Heart right ventricle (tissue), 16 donors: ENCODE measurements at regions not wholly inside any gene's neighbourhood (a gene's known extent, or its start where the extent isn't known, plus 50 kb on each side); places are given as distances from the start of the nearest gene placed in this dataset.

ENCODE experiments used
- ATAC-seq, 8 donors: fragments of 200-7000 bp; cut with Tn5 transposase; one replicate each; pipeline ENCODE4 v1.9.1; 2020; ENCODE audit warnings: mild to moderate bottlenecking in 8 of 8, moderate library complexity in 8 of 8, moderate number of reproducible peaks in 1 of 8
- DNase-seq, 2 donors: peaks; one replicate each; pipeline ENCODE4 v3.0.0-alpha.2; 2020
- H3K27ac ChIP-seq, 10 donors: fragments of 200-600 bp; sonication (generic) in 2 of 10; one replicate each; pipeline versions ENCODE4 v1.5.0 to v1.8.0; 2020 to 2022; ENCODE audit warnings: mild to moderate bottlenecking in 3 of 10
- H3K27me3 ChIP-seq, 7 donors: fragments of 200-600 bp; one replicate each; pipeline ENCODE4 v1.8.0; 2021 to 2022; ENCODE audit warnings: mild to moderate bottlenecking in 2 of 7
- H3K36me3 ChIP-seq, 9 donors: fragments of 200-600 bp; sonication (generic) in 1 of 9; one replicate each; pipeline versions ENCODE4 v1.5.0 to v1.8.0; 2020 to 2022; ENCODE audit warnings: mild to moderate bottlenecking in 2 of 9
- H3K4me1 ChIP-seq, 9 donors: fragments of 200-600 bp; sonication (generic) in 1 of 9; one replicate each; pipeline versions ENCODE4 v1.5.0 to v1.8.0; 2020 to 2022; ENCODE audit warnings: mild to moderate bottlenecking in 4 of 9
- H3K4me3 ChIP-seq, 10 donors: fragments of 200-600 bp; sonication (generic) in 2 of 10; one replicate each; pipeline versions ENCODE4 v1.5.0 to v1.8.0; 2020 to 2022; ENCODE audit warnings: mild to moderate bottlenecking in 7 of 10, moderate library complexity in 2 of 10
- H3K9me3 ChIP-seq, 11 donors: fragments of 200-600 bp in 10 of 11; sonication (generic) in 2 of 11; one replicate each; pipeline versions ENCODE4 v1.5.0 to v1.8.0; 2013 to 2022; ENCODE audit warnings: mild to moderate bottlenecking in 2 of 11, control low read depth in 1 of 11, moderate library complexity in 1 of 11
- CTCF ChIP-seq, 9 donors: fragments of 200-600 bp; sonication (generic) in 2 of 9; IDR thresholded peaks; one replicate each; pipeline versions ENCODE4 v1.5.0 to v1.8.0; 2021 to 2022; ENCODE audit warnings: antibody characterized with exemption in 9 of 9, mild to moderate bottlenecking in 5 of 9, moderate library complexity in 1 of 9
- WGBS, 2 donors: extraction: QIAGEN DNeasy Blood & Tissue Kit; methylation state at CpG; one replicate each; pipeline ENCODE4 v1.1.7; 2013; ENCODE audit warnings: inconsistent platforms in 1 of 2; 5-methylcytosine and 5-hydroxymethylcytosine counted together
- intact Hi-C, 10 donors: fragments of 100-400 bp; cut with DNase I; formaldehyde crosslinking; loops; one replicate each; pipeline versions ENCODE4 v1.11.1 to v1.14.2; 2022
- donor health status: Arrhythmogenic right ventricular cardiomyopathy.
- donor health status: ischemic (EF 13 %, LVEDD 7.1; RV severe dilation, severe dysfunction).
- donor health status: healthy with polysubstance abuse.
- donor health status: DM: no; HTN: yes; CAD: no.
- donor health status: DM: no; HTN: no; CAD: no.
- donor health status: ischemic (EF 25% LVEDD 6.9; RV normal size, moderate dysfunction).
- donor health status: ischemic (EF 25% LVEDD 5.7; RV mildly dilated, moderate dysfunction).
- donor health status: healthy.
- donor health status: DM: yes; HTN: yes; CAD: no.
- donor health status: Ischemic cardiomyopathy.
- donor health status: ischemic (EF 35%, LVEDD 5.7; RV mildly dilated, moderate dysfunction).
- donor health status: nonischemic (EF 11% LVEDD 7.7; RV severe dilation, severe dysfunction).
- donor health status: DM: yes; HTN: yes; CAD: no.
- donor health status: PGD.
- donor health status: ischemic (EF 29% LVEDD 5.4; RV normal size, mild dysfunction).
- donor health status: nonischemic (EF 23%, LVEDD 6.1; RV moderate dilation, normal function).

GRCh38 chr3:25171897-25172296 is 256.2 kb upstream of the RARB start:
- ATAC-seq (no peak), DNase-seq (no peak)
- Histone ChIP-seq H3K36me3 (no peaks in the 10 kb centered on the region), H3K27ac (no peak overlapping the region), H3K4me3 (no peak overlapping the region), H3K9me3 (peaks cover 0 to 22% (median 7%) of the 10 kb centered on the region in 11 donors), H3K4me1 (no peaks in the 10 kb centered on the region), H3K27me3 (no peaks in the 10 kb centered on the region)
- no peak for TF ChIP-seq CTCF (IDR thresholded peaks at IDR 0.05)
- WGBS, 2 donors, result 85 to 90% methylated on average over 6 of the region's 6 CpGs
- intact Hi-C loops, result no loop called here

DNA sequence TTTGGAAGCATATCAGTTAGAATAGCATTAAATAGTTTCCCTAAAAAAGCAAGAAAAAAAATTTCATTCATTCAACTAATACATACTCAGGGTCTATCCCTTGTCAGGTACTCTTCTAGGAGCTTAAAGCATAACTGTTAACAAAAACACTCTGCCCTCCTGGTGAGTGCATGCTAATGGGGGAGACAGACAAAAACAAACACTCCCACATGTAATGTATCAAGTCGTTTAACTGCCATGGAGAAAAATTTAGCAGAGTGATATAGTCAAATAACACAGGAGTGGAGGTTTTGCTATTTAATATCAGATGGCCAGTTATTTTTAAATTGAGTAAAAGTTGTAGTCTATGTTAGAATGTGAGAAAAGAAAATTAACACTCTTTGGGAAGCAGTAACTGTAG is 254.5 kb upstream of the RARB start:
- H3K27me3 ChIP-seq, result no peaks in the 10 kb centered on the region
- intact Hi-C loops, result no loop called here
- WGBS, 2 donors, result 41 to 53% methylated on average over 1 of the region's 1 CpG
- H3K36me3 ChIP-seq, result no peaks in the 10 kb centered on the region
- peaks cover 0 to under 1% (median 0%) of the 10 kb centered on the region in 9 donors for H3K4me1 ChIP-seq
- DNase-seq (no peak), ATAC-seq (no peak)
- H3K4me3 ChIP-seq, result no peak overlapping the region
- TF ChIP-seq CTCF (IDR thresholded peaks at IDR 0.05), result no peak
- H3K27ac ChIP-seq, result no peak overlapping the region
- H3K9me3 ChIP-seq, result peaks cover 0 to 11% (median 6%) of the 10 kb centered on the region in 11 donors

GRCh38 chr3:25174251-25174650 is 253.8 kb upstream of the RARB start:
- Histone ChIP-seq H3K4me1 (peaks cover 0 to 6% (median 0%) of the 10 kb centered on the region in 9 donors), H3K9me3 (peaks cover 0 to 4% (median 0%) of the 10 kb centered on the region in 11 donors), H3K27ac (no peak overlapping the region), H3K27me3 (no peaks in the 10 kb centered on the region), H3K4me3 (no peak overlapping the region), H3K36me3 (no peaks in the 10 kb centered on the region)
- ATAC-seq, result no peak
- 94 to 96% methylated on average over 13 of the region's 13 CpGs for WGBS, 2 donors
- DNase-seq, result no peak
- no peak for TF ChIP-seq CTCF (IDR thresholded peaks at IDR 0.05)
- intact Hi-C loops, result no loop called here

DNA sequence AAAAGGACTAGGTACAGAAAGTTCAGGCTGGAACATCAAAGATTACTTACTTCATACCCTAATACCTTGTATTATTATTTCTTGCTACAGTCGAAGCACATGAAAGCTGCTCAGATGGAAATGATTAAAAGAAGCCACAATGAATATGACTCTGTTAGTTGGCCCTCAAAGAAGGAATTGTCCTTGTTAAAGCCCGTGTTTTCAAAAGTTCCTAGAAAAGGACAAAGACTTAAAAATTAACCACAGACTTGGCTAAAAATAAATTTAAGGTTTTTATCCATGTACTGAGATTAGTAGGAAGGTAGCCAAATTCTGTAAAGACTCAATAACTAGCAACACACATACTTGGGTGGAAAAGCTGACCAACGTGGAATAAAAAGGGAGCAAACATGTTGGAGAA is 251.0 kb upstream of the RARB start:
- Histone ChIP-seq H3K27me3 (no peaks in the 10 kb centered on the region), H3K27ac (no peak overlapping the region), H3K4me1 (peaks cover 0 to 6% (median 0%) of the 10 kb centered on the region in 9 donors), H3K4me3 (no peak overlapping the region), H3K36me3 (no peaks in the 10 kb centered on the region), H3K9me3 (no peaks in the 10 kb centered on the region)
- DNase-seq, result no peak
- TF ChIP-seq CTCF (IDR thresholded peaks at IDR 0.05), result no peak
- WGBS, 2 donors, result 79 to 89% methylated on average over 3 of the region's 3 CpGs
- intact Hi-C loops, result no loop called here
- ATAC-seq, result no peak
